Liver (tissue), 8 donors: ENCODE measurements at regions not wholly inside any gene's neighbourhood (a gene's known extent, or its start where the extent isn't known, plus 50 kb on each side); places are given as distances from the start of the nearest gene placed in this dataset.

Source experiments
- DNase-seq: peaks from one replicate; pipeline ENCODE4 v3.0.0-alpha.2; 2017; ENCODE audit warnings: low spot score
- H3K27ac ChIP-seq, 2 donors: one replicate each; pipeline ENCODE4 v1.7.0; 2013; ENCODE audit warnings: inconsistent platforms in 2 of 2, low read length in 2 of 2, control low read depth in 1 of 2, low read depth in 1 of 2, mild to moderate bottlenecking in 1 of 2
- H3K27me3 ChIP-seq, 4 donors: one replicate each; pipeline versions ENCODE4 v1.6.1 to v1.7.0; 2013; ENCODE audit warnings: low read length in 3 of 4, inconsistent platforms in 1 of 4, mild to moderate bottlenecking in 1 of 4, moderate library complexity in 1 of 4; ENCODE audit not compliant: control insufficient read depth in 4 of 4, insufficient read depth in 4 of 4
- H3K36me3 ChIP-seq, 4 donors: one replicate each; pipeline versions ENCODE4 v1.6.1 to v1.7.0; 2013; ENCODE audit warnings: low read length in 3 of 4, mild to moderate bottlenecking in 3 of 4, low read depth in 1 of 4, moderate library complexity in 1 of 4; ENCODE audit not compliant: control insufficient read depth in 4 of 4, insufficient read depth in 3 of 4
- H3K4me1 ChIP-seq, 4 donors: one replicate each; pipeline versions ENCODE4 v1.6.1 to v1.7.0; 2013; ENCODE audit warnings: low read length in 3 of 4, mild to moderate bottlenecking in 3 of 4, moderate library complexity in 1 of 4; ENCODE audit not compliant: control insufficient read depth in 4 of 4, insufficient read depth in 4 of 4
- H3K4me3 ChIP-seq, 3 donors: one replicate each; pipeline versions ENCODE4 v1.6.1 to v1.7.0; 2013; ENCODE audit warnings: low read length in 3 of 3, control low read depth in 1 of 3, low read depth in 1 of 3, mild to moderate bottlenecking in 1 of 3
- H3K9ac ChIP-seq, 2 donors: one replicate each; pipeline ENCODE4 v1.7.0; 2013; ENCODE audit warnings: low read length in 2 of 2, mild to moderate bottlenecking in 2 of 2, moderate library complexity in 2 of 2, control low read depth in 1 of 2, low read depth in 1 of 2
- H3K9me3 ChIP-seq, 4 donors: one replicate each; pipeline versions ENCODE4 v1.6.1 to v1.7.0; 2013; ENCODE audit warnings: low read length in 3 of 4; ENCODE audit not compliant: control insufficient read depth in 4 of 4
- ATF3 ChIP-seq: IDR thresholded peaks from 2 replicates; pipeline ENCODE4 v1.6.1; 2016; ENCODE audit warnings: antibody characterized with exemption
- EGR1 ChIP-seq, 2 donors: IDR thresholded peaks; 2 replicates each; pipeline ENCODE4 v1.6.1; 2016 to 2018; ENCODE audit warnings: antibody characterized with exemption in 2 of 2, low read depth in 2 of 2
- FOXA1 ChIP-seq: IDR thresholded peaks from 2 replicates; pipeline ENCODE4 v1.6.1; 2016; ENCODE audit warnings: antibody characterized with exemption
- FOXA2 ChIP-seq: IDR thresholded peaks from 2 replicates; pipeline ENCODE4 v1.6.1; 2016; ENCODE audit warnings: antibody characterized with exemption
- GABPA ChIP-seq, 2 donors: IDR thresholded peaks in 1 of 2; conservative IDR thresholded peaks in 1 of 2; 2 replicates each; pipeline ENCODE4 v1.6.1; 2016; ENCODE audit warnings: antibody characterized with exemption in 2 of 2, mild to moderate bottlenecking in 1 of 2, moderate library complexity in 1 of 2
- HNF4G ChIP-seq: IDR thresholded peaks from 2 replicates; pipeline ENCODE4 v1.6.1; 2016; ENCODE audit warnings: antibody characterized with exemption
- JUND ChIP-seq, 2 donors: IDR thresholded peaks; 2 replicates each; pipeline ENCODE4 v1.6.1; 2016; ENCODE audit warnings: antibody characterized with exemption in 2 of 2
- NR2F2 ChIP-seq: IDR thresholded peaks from 2 replicates; pipeline ENCODE4 v1.6.1; 2016; ENCODE audit warnings: antibody characterized with exemption
- RAD21 ChIP-seq, 2 donors: IDR thresholded peaks; 2 replicates each; pipeline ENCODE4 v1.6.1; 2016; ENCODE audit warnings: antibody characterized with exemption in 2 of 2, mild to moderate bottlenecking in 2 of 2
- RXRA ChIP-seq, 2 donors: IDR thresholded peaks; 2 replicates each; pipeline ENCODE4 v1.6.1; 2017 to 2018; ENCODE audit warnings: antibody characterized with exemption in 2 of 2, mild to moderate bottlenecking in 1 of 2
- SP1 ChIP-seq: IDR thresholded peaks from 2 replicates; pipeline ENCODE4 v1.6.1; 2018; ENCODE audit warnings: antibody characterized with exemption, mild to moderate bottlenecking
- TAF1 ChIP-seq: conservative IDR thresholded peaks from 2 replicates; pipeline ENCODE4 v1.6.1; 2016; ENCODE audit warnings: antibody characterized with exemption, mild to moderate bottlenecking
- YY1 ChIP-seq: IDR thresholded peaks from 2 replicates; pipeline ENCODE4 v1.6.1; 2016; ENCODE audit warnings: antibody characterized with exemption, mild to moderate bottlenecking
- WGBS: extraction: QIAGEN DNeasy Blood & Tissue Kit; methylation state at CpG from one replicate; pipeline ENCODE4 v1.1.7; 2013; 5-methylcytosine and 5-hydroxymethylcytosine counted together
- TF ChIP-seq, protein P1 (sequence below): IDR thresholded peaks from 2 replicates; pipeline ENCODE4 v1.6.1; 2016; ENCODE audit warnings: antibody characterized with exemption, mild to moderate bottlenecking
- TF ChIP-seq, protein P2 (sequence below): fragments of 150-350 bp; IDR thresholded peaks from 2 replicates; pipeline ENCODE4 v1.5.1; 2017; ENCODE audit warnings: improper control_type of control experiment, low read depth, low read length; ENCODE audit not compliant: missing input control
- TF ChIP-seq, protein P3 (sequence below): IDR thresholded peaks from 2 replicates; pipeline ENCODE4 v1.6.1; 2016; ENCODE audit warnings: antibody characterized with exemption
- donor health status: healthy.
- donor health status: healthy.
- donor health status: healthy.
- donor health status: healthy.
- donor health status: healthy.

DNA sequence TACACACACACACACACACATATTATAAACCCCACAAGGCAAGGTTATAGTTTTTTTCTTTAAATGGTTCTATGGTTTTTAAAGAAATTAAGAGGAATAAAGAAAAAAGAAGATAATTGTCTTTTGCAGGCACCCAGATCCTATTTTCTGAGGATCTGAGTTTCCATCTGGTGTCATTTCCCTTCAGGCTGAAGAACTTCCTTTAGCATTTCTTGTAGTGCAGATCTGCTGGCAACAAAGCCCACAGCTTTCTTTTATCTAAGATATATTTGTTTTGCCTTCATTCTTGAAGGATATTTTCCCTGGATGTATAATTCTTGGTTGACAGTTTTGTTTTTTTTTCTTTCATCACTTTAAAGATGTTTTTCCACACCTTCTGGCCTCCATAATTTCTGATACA, 57.6 kb upstream of the PMEPA1 start:
- TF ChIP-seq YY1 (no peak), EGR1 (IDR thresholded peaks at IDR 0.05; ENCODE audit: low read depth in 2 of 2) (no peak), NR2F2 (no peak)
- TF ChIP-seq, protein P1, sequence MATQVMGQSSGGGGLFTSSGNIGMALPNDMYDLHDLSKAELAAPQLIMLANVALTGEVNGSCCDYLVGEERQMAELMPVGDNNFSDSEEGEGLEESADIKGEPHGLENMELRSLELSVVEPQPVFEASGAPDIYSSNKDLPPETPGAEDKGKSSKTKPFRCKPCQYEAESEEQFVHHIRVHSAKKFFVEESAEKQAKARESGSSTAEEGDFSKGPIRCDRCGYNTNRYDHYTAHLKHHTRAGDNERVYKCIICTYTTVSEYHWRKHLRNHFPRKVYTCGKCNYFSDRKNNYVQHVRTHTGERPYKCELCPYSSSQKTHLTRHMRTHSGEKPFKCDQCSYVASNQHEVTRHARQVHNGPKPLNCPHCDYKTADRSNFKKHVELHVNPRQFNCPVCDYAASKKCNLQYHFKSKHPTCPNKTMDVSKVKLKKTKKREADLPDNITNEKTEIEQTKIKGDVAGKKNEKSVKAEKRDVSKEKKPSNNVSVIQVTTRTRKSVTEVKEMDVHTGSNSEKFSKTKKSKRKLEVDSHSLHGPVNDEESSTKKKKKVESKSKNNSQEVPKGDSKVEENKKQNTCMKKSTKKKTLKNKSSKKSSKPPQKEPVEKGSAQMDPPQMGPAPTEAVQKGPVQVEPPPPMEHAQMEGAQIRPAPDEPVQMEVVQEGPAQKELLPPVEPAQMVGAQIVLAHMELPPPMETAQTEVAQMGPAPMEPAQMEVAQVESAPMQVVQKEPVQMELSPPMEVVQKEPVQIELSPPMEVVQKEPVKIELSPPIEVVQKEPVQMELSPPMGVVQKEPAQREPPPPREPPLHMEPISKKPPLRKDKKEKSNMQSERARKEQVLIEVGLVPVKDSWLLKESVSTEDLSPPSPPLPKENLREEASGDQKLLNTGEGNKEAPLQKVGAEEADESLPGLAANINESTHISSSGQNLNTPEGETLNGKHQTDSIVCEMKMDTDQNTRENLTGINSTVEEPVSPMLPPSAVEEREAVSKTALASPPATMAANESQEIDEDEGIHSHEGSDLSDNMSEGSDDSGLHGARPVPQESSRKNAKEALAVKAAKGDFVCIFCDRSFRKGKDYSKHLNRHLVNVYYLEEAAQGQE = no peak
- Histone ChIP-seq H3K27me3 (no peaks in the 10 kb centered on the region), H3K36me3 (no peaks in the 10 kb centered on the region), H3K4me1 (no peaks in the 10 kb centered on the region), H3K4me3 (no peak overlapping the region), H3K9ac (no peak overlapping the region), H3K9me3 (no peaks in the 10 kb centered on the region), H3K27ac (no peak overlapping the region)
- DNase-seq = no peak

- Histone ChIP-seq H3K4me1 (no peaks in the 10 kb centered on the region), H3K36me3 (no peaks in the 10 kb centered on the region), H3K27me3 (peaks cover 0 to 4% (median 0%) of the 10 kb centered on the region in 4 donors), H3K9ac (no peak overlapping the region), H3K27ac (no peak overlapping the region), H3K9me3 (peaks cover 0 to 2% (median 0%) of the 10 kb centered on the region in 4 donors), H3K4me3 (no peak overlapping the region)
- DNase-seq = no peak
- TF ChIP-seq FOXA2 (no peak), FOXA1 (no peak), EGR1 (IDR thresholded peaks at IDR 0.05; ENCODE audit: low read depth in 2 of 2) (no peak), RXRA (IDR thresholded peaks at IDR 0.05) (no peak), TAF1 (no peak), GABPA (IDR thresholded peaks at IDR 0.05 in 1 of 2, conservative IDR thresholded peaks at IDR 0.05 in 1 of 2) (no peak), ATF3 (no peak), JUND (IDR thresholded peaks at IDR 0.05) (no peak)
- TF ChIP-seq, protein P2, sequence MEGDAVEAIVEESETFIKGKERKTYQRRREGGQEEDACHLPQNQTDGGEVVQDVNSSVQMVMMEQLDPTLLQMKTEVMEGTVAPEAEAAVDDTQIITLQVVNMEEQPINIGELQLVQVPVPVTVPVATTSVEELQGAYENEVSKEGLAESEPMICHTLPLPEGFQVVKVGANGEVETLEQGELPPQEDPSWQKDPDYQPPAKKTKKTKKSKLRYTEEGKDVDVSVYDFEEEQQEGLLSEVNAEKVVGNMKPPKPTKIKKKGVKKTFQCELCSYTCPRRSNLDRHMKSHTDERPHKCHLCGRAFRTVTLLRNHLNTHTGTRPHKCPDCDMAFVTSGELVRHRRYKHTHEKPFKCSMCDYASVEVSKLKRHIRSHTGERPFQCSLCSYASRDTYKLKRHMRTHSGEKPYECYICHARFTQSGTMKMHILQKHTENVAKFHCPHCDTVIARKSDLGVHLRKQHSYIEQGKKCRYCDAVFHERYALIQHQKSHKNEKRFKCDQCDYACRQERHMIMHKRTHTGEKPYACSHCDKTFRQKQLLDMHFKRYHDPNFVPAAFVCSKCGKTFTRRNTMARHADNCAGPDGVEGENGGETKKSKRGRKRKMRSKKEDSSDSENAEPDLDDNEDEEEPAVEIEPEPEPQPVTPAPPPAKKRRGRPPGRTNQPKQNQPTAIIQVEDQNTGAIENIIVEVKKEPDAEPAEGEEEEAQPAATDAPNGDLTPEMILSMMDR = no peak
- 64% methylated on average over 4 of the region's 4 CpGs for WGBS
Observed at GRCh38 chr20:57763235-57763595, 53.4 kb upstream of the PMEPA1 start.

DNA sequence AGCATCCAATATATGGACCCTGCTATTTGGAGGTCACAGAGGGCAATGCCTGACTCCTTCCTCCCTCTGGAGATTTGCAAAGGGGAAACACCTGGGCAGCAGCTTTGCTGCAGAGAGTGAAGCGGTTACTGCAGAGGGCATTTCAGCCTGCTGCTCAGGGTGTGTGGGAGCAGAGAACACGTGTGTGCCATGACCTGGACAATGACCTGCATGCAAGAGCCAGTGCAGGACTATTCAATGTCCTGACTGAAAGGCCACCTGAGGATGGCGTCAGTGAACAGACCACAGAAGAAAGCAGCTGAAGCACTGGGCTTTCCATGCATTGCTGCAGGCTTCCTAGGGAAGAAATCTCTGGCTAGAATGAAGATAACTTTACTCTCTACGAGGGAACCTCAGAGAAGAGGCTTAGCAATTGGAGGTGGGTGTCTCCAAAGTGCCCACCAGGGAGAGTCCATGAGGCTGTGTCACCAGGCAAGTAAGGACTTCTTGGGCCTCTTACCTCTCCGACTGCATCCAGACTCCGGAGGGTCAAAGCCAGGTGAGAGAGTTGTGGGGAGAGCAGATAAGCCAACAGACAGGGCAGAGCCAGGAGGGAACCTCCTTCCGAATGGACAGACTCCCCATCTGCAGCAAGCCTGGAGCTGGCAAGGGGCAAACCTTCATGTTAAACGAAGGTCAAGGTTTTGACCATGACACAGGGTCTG, 52.9 kb upstream of the PMEPA1 start:
- no peak for DNase-seq
- Histone ChIP-seq H3K9me3 (peaks cover 0 to 2% (median under 1%) of the 10 kb centered on the region in 4 donors), H3K4me1 (no peaks in the 10 kb centered on the region), H3K9ac (no peak overlapping the region), H3K36me3 (no peaks in the 10 kb centered on the region), H3K27me3 (peaks cover 0 to 4% (median 0%) of the 10 kb centered on the region in 4 donors), H3K4me3 (no peak overlapping the region), H3K27ac (no peak overlapping the region)
- WGBS = 67% methylated on average over 8 of the region's 8 CpGs
- no peak for TF ChIP-seq EGR1 (IDR thresholded peaks at IDR 0.05; ENCODE audit: low read depth in 2 of 2)
- no peak for TF ChIP-seq GABPA (IDR thresholded peaks at IDR 0.05 in 1 of 2, conservative IDR thresholded peaks at IDR 0.05 in 1 of 2)
- TF ChIP-seq, protein P3, sequence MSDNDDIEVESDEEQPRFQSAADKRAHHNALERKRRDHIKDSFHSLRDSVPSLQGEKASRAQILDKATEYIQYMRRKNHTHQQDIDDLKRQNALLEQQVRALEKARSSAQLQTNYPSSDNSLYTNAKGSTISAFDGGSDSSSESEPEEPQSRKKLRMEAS = no peak
- TF ChIP-seq ATF3 = no peak
- TF ChIP-seq, protein P2 = no peak
- TF ChIP-seq NR2F2 = no peak
- TF ChIP-seq HNF4G = no peak
- no peak for TF ChIP-seq RAD21 (IDR thresholded peaks at IDR 0.05)
- no peak for TF ChIP-seq SP1
- no peak for TF ChIP-seq FOXA2
- no peak for TF ChIP-seq RXRA (IDR thresholded peaks at IDR 0.05)
